ENCODE measurements at regions not wholly inside any gene's neighbourhood (a gene's known extent, or its start where the extent isn't known, plus 50 kb on each side); places are given as distances from the start of the nearest gene placed in this dataset.

DNA sequence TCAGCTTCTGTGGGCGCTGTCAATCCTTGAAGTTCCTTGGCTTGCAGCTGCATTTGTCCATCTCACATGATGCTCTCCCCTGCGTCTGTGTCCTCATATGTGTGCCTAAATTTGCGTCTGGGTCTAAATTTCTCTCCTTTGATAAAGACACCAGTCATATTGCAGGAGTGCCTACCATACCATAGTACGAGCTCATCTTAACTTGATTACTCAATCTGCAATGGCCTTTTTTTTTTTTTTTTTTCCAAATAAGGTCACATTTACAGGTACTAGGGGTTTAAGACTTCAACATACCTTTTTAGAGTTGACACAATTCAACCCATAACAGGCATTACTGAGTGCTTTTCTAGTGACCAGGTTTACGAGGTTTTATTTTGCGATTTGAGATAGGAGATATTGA is 233.3 kb upstream of the TBX3 start:
- in situ Hi-C loops (cut with HindIII; ENCODE audit: low pct_unique_long_range_greater_than_20kb, low sequenced_read_pairs), result no loop called here
- no peak for DNase-seq (ENCODE audit: low read depth in 1 of 2, low spot score in 1 of 2)
- TF ChIP-seq JUND (IDR thresholded peaks at IDR 0.05; ENCODE audit: low read depth), result no peak

DNA sequence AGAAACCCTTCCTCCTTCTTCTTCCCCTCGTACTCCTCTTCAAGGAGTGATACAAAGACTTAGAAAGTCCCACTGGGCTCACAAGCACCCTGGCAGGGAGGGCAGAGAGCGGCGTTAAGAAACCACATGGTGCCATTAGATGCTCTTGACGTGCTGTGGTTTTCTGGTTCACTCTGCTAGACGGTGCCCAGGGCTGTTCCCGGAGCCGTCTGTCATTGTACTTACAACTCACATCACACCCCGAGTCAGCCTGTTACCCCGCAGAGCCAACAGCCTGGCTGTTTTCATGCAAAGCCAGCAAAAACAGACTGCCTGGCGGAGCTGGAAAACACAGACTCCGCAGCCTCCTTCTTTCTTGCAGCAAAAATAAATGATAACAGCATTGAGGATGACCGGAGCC is 232.6 kb upstream of the TBX3 start:
- no peak for DNase-seq (ENCODE audit: low read depth in 1 of 2, low spot score in 1 of 2)
- TF ChIP-seq JUND (IDR thresholded peaks at IDR 0.05; ENCODE audit: low read depth), result no peak
- in situ Hi-C loops (cut with HindIII; ENCODE audit: low pct_unique_long_range_greater_than_20kb, low sequenced_read_pairs), result no loop called here

GRCh38 chr12:114916124-114916523 is 232.1 kb upstream of the TBX3 start:
- DNase-seq (ENCODE audit: low read depth in 1 of 2, low spot score in 1 of 2), result no peak
- TF ChIP-seq JUND (IDR thresholded peaks at IDR 0.05; ENCODE audit: low read depth), result no peak
- in situ Hi-C loops (cut with HindIII; ENCODE audit: low pct_unique_long_range_greater_than_20kb, low sequenced_read_pairs), result no loop called here

DNA sequence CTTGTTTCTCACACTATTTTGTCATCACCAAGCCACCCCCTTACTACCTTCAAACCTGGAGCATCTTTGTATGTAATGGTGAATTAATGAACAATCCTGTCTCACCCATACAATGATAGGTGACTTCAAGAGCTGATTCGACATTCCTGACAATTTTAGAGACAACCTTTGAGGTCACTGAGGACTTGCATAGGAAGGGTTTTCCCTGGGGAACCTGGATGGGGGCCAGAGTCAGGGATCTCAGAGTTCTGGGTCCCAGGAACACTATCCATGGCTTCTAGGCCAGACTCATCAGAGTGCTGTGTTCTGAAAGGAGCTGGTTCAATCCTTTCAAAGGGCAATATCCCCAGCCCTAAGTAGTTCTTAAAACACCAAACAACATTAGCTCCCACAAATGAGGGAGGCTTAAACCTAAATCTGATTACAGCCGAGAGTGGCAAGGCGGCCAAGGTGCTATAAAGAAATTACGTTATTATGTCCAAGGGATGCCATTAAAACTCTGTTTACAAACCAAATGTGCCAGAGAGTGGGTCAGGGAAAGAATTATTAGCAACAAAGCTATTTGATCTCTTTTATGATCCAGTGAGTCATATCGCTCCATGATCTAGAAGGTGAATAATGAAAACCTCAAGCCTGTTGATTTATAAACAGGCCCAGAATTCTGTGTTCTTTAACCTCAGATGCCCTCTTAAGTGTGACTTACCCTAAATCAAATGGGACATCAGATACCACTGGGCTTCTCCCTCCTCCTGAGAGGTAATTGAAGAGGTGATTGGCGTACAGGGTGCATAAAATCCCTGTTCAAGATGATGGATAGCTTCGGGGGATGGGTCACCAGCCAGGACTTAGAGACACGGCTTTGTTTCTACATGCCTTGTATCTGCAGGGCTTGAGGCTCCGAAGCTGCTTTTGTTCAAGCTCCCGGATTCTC is 230.2 kb upstream of the TBX3 start:
- TF ChIP-seq JUND (IDR thresholded peaks at IDR 0.05; ENCODE audit: low read depth), result no peak
- in situ Hi-C loops (cut with HindIII; ENCODE audit: low pct_unique_long_range_greater_than_20kb, low sequenced_read_pairs), result no loop called here
- DNase-seq (ENCODE audit: low read depth in 1 of 2, low spot score in 1 of 2), result no peak

DNA sequence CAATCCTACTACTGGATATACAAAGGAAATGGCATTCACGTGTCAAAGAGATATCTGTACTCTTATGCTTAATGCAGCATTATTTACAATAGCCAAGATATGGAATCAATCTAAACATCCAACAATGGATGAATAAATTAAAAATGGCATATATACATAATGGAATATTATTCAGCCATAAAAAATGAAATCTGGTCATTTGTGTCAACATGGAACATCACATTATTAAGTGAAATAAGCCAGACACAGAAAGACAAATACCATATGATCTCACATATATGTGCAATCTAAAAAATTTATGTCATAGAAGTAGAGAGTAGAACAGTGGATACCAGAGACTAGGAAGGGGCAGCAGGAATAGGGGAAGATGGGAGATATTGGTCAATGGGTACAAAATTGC is 228.8 kb upstream of the TBX3 start:
- in situ Hi-C loops (cut with HindIII; ENCODE audit: low pct_unique_long_range_greater_than_20kb, low sequenced_read_pairs), result no loop called here
- no peak for TF ChIP-seq JUND (IDR thresholded peaks at IDR 0.05; ENCODE audit: low read depth)
- no peak for DNase-seq (ENCODE audit: low read depth in 1 of 2, low spot score in 1 of 2)

DNA sequence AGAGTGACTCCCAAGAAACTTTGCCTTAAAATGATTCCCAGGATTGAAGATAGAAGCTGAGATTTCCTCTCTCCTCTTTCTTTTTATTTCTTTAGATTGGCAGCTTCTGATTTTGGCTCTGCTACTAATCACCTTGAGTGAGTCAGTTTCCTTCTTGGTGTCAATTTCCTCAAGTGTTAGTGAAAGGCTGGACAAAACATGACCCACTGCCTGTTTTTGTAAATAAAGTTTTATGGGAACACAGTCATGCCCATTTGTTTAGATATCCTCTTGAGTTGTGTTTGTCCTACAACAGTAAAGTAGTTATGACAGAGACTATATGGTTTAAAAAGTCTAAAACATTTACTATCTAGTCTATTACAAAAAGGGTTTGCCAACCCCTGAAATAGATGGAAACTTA is 227.2 kb upstream of the TBX3 start:
- no peak for TF ChIP-seq JUND (IDR thresholded peaks at IDR 0.05; ENCODE audit: low read depth)
- no peak for DNase-seq (ENCODE audit: low read depth in 1 of 2, low spot score in 1 of 2)
- in situ Hi-C loops (cut with HindIII; ENCODE audit: low pct_unique_long_range_greater_than_20kb, low sequenced_read_pairs), result no loop called here

GRCh38 chr12:114904254-114905003 is 220.5 kb upstream of the TBX3 start:
- DNase-seq (ENCODE audit: low read depth in 1 of 2, low spot score in 1 of 2), result no peak
- TF ChIP-seq JUND (IDR thresholded peaks at IDR 0.05; ENCODE audit: low read depth), result no peak
- in situ Hi-C loops (cut with HindIII; ENCODE audit: low pct_unique_long_range_greater_than_20kb, low sequenced_read_pairs), result no loop called here

DNA sequence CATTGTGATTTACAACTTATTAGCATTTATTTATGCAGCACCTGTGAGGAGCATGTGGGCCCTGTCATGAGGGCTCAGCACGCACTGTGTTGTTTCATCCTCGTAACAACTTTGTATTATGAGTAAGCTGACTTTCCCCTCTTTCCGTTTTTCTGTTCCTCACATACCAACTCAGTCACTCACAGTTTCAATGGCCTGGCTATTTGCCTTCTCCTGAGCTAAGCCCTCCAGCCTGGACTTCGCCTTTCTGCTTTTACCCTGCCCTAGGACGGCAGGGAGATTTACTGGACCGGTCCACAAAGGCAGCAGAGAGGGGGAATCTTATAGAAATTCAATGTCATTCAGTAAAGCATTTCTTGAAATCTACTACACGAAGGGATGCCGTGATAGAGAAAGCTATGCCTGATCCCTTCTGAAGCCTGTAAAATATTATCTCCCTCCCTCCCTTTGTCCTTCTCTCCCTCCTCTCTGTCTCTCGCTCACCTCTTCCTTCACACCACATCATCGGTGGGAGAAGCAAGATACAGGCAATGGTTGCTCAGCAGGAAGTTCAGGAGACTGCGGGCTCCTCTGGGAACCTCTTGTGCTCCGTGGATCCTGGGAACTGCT is 219.2 kb upstream of the TBX3 start:
- DNase-seq (ENCODE audit: low read depth in 1 of 2, low spot score in 1 of 2), result no peak
- no peak for TF ChIP-seq JUND (IDR thresholded peaks at IDR 0.05; ENCODE audit: low read depth)
- in situ Hi-C loops (cut with HindIII; ENCODE audit: low pct_unique_long_range_greater_than_20kb, low sequenced_read_pairs), result no loop called here

DNA sequence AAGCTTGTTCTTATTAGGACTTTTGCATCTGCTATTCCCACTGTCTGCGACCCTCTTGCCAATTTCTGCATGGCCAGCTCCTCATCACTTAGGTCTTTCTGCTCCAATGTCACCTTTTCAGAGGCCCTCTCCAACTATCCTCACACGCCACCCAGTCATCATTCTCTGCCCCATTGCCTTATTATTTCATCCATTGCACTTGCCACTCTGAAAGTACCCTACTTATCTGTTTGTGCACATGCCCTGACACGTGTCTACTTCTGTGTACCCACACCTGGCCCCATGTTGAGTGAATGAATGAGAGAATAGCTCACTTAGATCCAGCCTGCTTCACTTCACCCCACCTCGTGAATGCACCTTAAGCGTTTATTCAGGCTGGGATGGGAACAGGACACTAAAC is 218.7 kb upstream of the TBX3 start:
- no peak for TF ChIP-seq JUND (IDR thresholded peaks at IDR 0.05; ENCODE audit: low read depth)
- in situ Hi-C loops (cut with HindIII; ENCODE audit: low pct_unique_long_range_greater_than_20kb, low sequenced_read_pairs), result no loop called here
- no peak for DNase-seq (ENCODE audit: low read depth in 1 of 2, low spot score in 1 of 2)

DNA sequence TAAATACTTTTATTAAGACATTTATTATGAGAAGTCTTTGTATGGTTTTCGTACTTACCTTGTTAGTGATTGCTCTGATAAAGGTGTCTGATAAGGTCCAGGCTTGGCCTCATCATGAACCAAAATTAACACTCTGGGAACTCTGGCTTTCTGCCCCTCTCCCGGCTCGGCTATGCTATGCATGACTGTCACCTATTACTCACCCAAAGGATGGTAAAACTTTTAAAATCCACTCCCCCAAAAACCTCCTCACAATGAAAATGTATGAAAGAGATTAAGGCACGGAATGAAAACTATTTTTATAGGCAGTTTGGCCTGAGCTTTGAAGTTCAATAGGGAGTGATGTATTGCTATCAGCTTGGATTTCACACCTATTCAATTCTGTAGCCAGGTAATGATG is 217.3 kb upstream of the TBX3 start:
- in situ Hi-C loops (cut with HindIII; ENCODE audit: low pct_unique_long_range_greater_than_20kb, low sequenced_read_pairs), result no loop called here
- TF ChIP-seq JUND (IDR thresholded peaks at IDR 0.05; ENCODE audit: low read depth), result no peak
- DNase-seq (ENCODE audit: low read depth in 1 of 2, low spot score in 1 of 2), result no peak

DNA sequence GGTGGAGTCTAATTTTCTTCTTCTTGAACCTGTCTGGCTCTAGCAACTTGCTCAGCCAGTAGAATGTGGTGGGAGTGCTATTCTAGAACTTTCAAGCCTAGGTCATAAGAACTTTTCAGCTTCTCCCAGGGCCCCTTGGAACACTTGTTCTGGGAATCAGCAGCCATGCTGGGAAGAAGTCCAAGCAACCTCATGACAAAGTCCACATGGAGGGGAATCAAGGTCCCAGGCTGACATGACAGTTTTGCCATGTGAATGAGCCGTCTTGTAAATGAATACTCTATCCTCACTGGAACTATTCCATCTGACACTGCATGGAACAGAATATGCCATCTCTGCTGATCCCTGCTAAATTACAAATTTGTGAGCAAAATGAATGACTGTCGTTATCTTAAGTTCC is 214.2 kb upstream of the TBX3 start:
- in situ Hi-C loops (cut with HindIII; ENCODE audit: low pct_unique_long_range_greater_than_20kb, low sequenced_read_pairs), result no loop called here
- TF ChIP-seq JUND (IDR thresholded peaks at IDR 0.05; ENCODE audit: low read depth), result no peak
- no peak for DNase-seq (ENCODE audit: low read depth in 1 of 2, low spot score in 1 of 2)

DNA sequence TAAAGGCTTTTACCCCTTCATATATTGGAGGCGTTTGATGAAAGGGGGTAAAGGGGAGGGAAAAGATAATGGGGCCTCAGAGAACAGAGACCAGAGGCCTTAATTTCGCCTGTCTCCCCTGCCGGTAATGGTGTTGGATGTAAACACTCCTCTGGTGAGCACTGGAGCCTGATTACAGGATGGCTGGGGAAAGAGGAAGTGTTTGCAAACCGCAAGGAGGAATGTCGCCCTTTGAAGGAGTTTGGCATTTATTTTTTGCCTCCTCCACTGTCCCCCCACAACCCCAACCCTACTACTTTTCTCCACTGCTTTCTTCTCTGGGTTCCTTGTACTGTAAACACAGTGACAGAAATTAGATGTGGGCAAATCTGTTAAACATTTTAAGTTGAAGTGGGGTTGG is 211.9 kb upstream of the TBX3 start:
- in situ Hi-C loops (cut with HindIII; ENCODE audit: low pct_unique_long_range_greater_than_20kb, low sequenced_read_pairs), result no loop called here
- no peak for TF ChIP-seq JUND (IDR thresholded peaks at IDR 0.05; ENCODE audit: low read depth)
- no peak for DNase-seq (ENCODE audit: low read depth in 1 of 2, low spot score in 1 of 2)

- no peak for DNase-seq (ENCODE audit: low read depth in 1 of 2, low spot score in 1 of 2)
- in situ Hi-C loops (cut with HindIII; ENCODE audit: low pct_unique_long_range_greater_than_20kb, low sequenced_read_pairs), result no loop called here
- no peak for TF ChIP-seq JUND (IDR thresholded peaks at IDR 0.05; ENCODE audit: low read depth)
These were observed 211.1 kb upstream of the TBX3 start for GRCh38 chr12:114895081-114895480.
